Testis (tissue), 2 donors: ENCODE measurements at regions not wholly inside any gene's neighbourhood (a gene's known extent, or its start where the extent isn't known, plus 50 kb on each side); places are given as distances from the start of the nearest gene placed in this dataset.

ENCODE experiments used
- DNase-seq: peaks from one replicate; pipeline ENCODE4 v3.0.0-alpha.2; 2019
- H3K27ac ChIP-seq, 2 donors: fragments of 200-600 bp; sonication (generic); one replicate each; pipeline ENCODE4 v1.5.1; 2019
- H3K27me3 ChIP-seq: fragments of 200-600 bp; sonication (generic); one replicate; pipeline ENCODE4 v1.5.1; 2019
- H3K36me3 ChIP-seq: fragments of 200-600 bp; sonication (generic); one replicate; pipeline ENCODE4 v1.5.1; 2017; ENCODE audit warnings: low read depth; ENCODE audit errors: missing control alignments
- H3K4me1 ChIP-seq: fragments of 200-600 bp; sonication (generic); one replicate; pipeline ENCODE4 v1.5.1; 2019
- H3K4me3 ChIP-seq, 2 donors: fragments of 200-600 bp; sonication (generic); one replicate each; pipeline ENCODE4 v1.5.1; 2017 to 2019
- H3K9me3 ChIP-seq: fragments of 200-600 bp; sonication (generic); one replicate; pipeline ENCODE4 v1.5.1; 2017
- POLR2A ChIP-seq: fragments of 450-650 bp; IDR thresholded peaks from one replicate; pipeline ENCODE4 v1.6.1; 2017; ENCODE audit warnings: antibody characterized with exemption, mild to moderate bottlenecking, moderate library complexity
- WGBS, 2 donors: methylation state at CpG; one replicate each; pipeline ENCODE4 v1.1.5; 2018; 5-methylcytosine and 5-hydroxymethylcytosine counted together
- intact Hi-C: fragments of 100-400 bp; cut with DNase I; formaldehyde crosslinking; loops from one replicate; pipeline ENCODE4 v1.15.1; 2023; ENCODE audit warnings: low total_unique reads
- TF ChIP-seq, protein P1 (sequence below), 3 experiments: fragments of 450-650 bp in 2 of 3; fragments of 200-600 bp in 1 of 3; sonication (generic) in 1 of 3; IDR thresholded peaks; one replicate each; pipeline ENCODE4 v1.5.1; 2016 to 2019; ENCODE audit warnings: antibody characterized with exemption in 3 of 3, mild to moderate bottlenecking in 2 of 3, moderate library complexity in 1 of 3

DNA sequence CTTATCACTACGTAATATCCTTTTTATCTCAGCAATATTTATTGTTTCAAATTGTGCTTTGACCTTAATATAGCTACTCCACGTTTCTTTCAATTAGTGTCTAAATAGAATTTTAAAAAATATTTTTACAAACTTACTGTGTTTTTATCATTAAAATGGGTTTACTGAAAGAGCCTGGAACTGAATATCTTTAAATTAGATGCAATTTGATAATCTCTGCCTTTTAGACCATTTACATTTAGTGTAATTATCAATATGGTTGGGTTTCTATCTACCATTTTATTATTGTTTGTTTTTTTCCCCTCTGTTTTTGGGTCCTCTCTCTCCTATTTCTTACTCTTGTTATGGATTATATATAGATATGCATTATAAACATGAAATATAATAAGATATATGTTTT is 327.8 kb downstream of the IRX2 start:
- TF ChIP-seq, protein P1, sequence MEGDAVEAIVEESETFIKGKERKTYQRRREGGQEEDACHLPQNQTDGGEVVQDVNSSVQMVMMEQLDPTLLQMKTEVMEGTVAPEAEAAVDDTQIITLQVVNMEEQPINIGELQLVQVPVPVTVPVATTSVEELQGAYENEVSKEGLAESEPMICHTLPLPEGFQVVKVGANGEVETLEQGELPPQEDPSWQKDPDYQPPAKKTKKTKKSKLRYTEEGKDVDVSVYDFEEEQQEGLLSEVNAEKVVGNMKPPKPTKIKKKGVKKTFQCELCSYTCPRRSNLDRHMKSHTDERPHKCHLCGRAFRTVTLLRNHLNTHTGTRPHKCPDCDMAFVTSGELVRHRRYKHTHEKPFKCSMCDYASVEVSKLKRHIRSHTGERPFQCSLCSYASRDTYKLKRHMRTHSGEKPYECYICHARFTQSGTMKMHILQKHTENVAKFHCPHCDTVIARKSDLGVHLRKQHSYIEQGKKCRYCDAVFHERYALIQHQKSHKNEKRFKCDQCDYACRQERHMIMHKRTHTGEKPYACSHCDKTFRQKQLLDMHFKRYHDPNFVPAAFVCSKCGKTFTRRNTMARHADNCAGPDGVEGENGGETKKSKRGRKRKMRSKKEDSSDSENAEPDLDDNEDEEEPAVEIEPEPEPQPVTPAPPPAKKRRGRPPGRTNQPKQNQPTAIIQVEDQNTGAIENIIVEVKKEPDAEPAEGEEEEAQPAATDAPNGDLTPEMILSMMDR (IDR thresholded peaks at IDR 0.05) = no peak
- TF ChIP-seq POLR2A = no peak
- Histone ChIP-seq H3K36me3 (no peaks in the 10 kb centered on the region), H3K4me3 (no peak overlapping the region), H3K4me1 (no peaks in the 10 kb centered on the region), H3K9me3 (no peaks in the 10 kb centered on the region), H3K27ac (no peak overlapping the region), H3K27me3 (no peaks in the 10 kb centered on the region)
- DNase-seq = no peak
- WGBS, 2 donors = 68 to 84% methylated on average over 2 of the region's 2 CpGs
- intact Hi-C loops = no loop called here

DNA sequence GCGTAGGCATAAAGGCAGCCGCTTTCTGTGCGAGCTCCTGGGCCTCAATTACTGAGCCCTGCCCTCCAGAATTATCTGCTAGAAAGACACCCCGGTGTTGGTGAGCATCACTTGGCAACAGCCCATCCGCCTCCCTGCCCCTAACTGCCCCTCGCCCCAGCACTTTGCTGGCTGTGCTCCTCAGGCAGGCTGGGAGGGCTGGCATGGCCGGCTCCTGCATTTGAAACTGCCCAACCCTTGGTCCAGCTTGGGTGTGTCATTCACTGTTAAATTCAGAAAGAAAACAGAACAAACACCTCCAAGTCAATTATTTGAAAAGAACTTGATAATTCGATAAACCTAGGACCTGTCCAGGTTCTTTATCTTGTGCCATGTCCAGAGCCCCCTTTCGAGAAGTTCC is 334.2 kb downstream of the IRX2 start:
- H3K4me1 ChIP-seq = no peaks in the 10 kb centered on the region
- no peaks in the 10 kb centered on the region for H3K27me3 ChIP-seq
- no peak overlapping the region for H3K4me3 ChIP-seq
- WGBS, 2 donors = 81 to 84% methylated on average over 9 of the region's 9 CpGs
- no peaks in the 10 kb centered on the region for H3K36me3 ChIP-seq
- intact Hi-C loops = no loop called here
- H3K27ac ChIP-seq = no peak overlapping the region
- TF ChIP-seq POLR2A = no peak
- TF ChIP-seq, protein P1 (IDR thresholded peaks at IDR 0.05) = no peak
- DNase-seq = no peak
- H3K9me3 ChIP-seq = no peaks in the 10 kb centered on the region

DNA sequence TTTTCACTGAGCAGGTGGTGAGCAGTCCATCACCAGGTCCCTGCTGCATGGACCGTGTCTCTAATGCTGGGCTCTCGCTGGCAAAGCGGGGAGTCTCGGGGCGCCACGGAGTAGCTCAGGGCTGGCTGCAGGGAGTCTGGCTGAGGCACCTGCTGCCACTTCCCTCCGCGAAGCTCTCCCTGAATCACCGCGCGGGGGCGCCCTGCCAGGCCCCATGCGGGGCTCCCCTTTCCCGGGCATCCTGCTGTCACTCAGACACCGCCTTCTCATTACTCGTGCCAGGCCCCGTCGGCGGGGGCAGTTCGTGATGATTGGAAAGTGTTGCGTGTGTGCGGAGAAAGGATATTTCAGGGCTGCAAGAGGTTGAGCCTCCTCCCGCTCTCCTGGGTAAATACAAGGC is 335.8 kb downstream of the IRX2 start:
- DNase-seq = no peak
- WGBS, 2 donors = 58 to 66% methylated on average over 22 to 23 of the region's 23 CpGs
- H3K27ac ChIP-seq = no peak overlapping the region
- no peak overlapping the region for H3K4me3 ChIP-seq
- H3K4me1 ChIP-seq = no peaks in the 10 kb centered on the region
- H3K9me3 ChIP-seq = no peaks in the 10 kb centered on the region
- H3K27me3 ChIP-seq = no peaks in the 10 kb centered on the region
- TF ChIP-seq, protein P1 (IDR thresholded peaks at IDR 0.05) = no peak
- TF ChIP-seq POLR2A = no peak
- no peaks in the 10 kb centered on the region for H3K36me3 ChIP-seq
- intact Hi-C loops = no loop called here

DNA sequence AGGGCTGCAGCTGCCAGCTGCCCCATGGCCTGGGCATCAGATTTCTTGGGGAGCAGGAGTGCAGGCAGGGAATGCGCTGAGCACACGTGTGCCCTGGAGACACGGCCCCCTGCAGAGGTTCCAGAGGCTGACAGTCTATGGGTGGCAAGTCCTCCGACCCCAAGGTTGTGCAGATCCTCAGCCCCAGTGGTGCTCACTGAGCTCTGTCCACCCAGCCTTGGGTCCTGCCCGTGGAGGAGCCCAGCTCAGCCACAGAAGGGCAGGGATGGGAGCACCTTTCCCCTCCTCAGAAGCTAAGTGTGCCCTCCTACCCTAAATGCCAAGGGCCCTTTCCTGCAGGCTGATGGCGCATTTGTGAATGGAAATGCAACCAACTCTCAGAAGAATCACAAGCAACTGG is 341.0 kb downstream of the IRX2 start:
- H3K4me1 ChIP-seq = no peaks in the 10 kb centered on the region
- intact Hi-C loops = no loop called here
- H3K27ac ChIP-seq = no peak overlapping the region
- 83 to 86% methylated on average over 2 to 6 of the region's 6 CpGs for WGBS, 2 donors
- H3K27me3 ChIP-seq = no peaks in the 10 kb centered on the region
- no peak overlapping the region for H3K4me3 ChIP-seq
- TF ChIP-seq, protein P1 (IDR thresholded peaks at IDR 0.05) = no peak
- TF ChIP-seq POLR2A = no peak
- no peak for DNase-seq
- no peaks in the 10 kb centered on the region for H3K9me3 ChIP-seq
- H3K36me3 ChIP-seq = no peaks in the 10 kb centered on the region

DNA sequence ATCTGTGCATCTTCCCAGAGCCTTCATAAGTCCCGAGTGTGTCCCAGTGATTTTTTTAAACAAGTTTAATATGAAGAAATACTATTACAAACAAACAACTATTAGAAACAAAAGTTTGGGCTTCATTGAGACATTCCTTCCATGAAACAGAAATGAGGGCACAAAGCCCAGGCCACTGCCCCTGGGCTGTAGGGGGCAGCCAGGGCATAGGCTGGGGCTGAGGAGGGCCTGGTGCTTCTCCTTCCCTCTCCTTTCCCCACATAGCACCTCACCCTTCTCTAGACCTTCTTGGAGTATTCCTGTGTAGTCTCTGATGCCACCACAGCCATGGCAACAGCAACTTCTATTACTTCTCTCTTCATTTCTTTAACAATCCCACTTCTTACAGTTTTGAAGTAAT is 348.2 kb downstream of the IRX2 start:
- no peak for DNase-seq
- intact Hi-C loops = no loop called here
- Histone ChIP-seq H3K36me3 (no peaks in the 10 kb centered on the region), H3K27ac (no peak overlapping the region), H3K9me3 (no peaks in the 10 kb centered on the region), H3K4me3 (no peak overlapping the region), H3K4me1 (no peaks in the 10 kb centered on the region), H3K27me3 (no peaks in the 10 kb centered on the region)
- TF ChIP-seq, protein P1 (IDR thresholded peaks at IDR 0.05) = no peak
- no peak for TF ChIP-seq POLR2A
- 38 to 68% methylated on average over 1 of the region's 1 CpG for WGBS, 2 donors
